Kidney epithelial cell (primary cell): ENCODE measurements at regions not wholly inside any gene's neighbourhood (a gene's known extent, or its start where the extent isn't known, plus 50 kb on each side); places are given as distances from the start of the nearest gene placed in this dataset.

ENCODE experiments used
- DNase-seq: peaks from one replicate; pipeline ENCODE4 v3.0.0-alpha.2; 2010; ENCODE audit warnings: low read depth
- H3K27me3 ChIP-seq: 2 replicates; pipeline ENCODE4 v1.6.0; 2011; ENCODE audit warnings: low read length; ENCODE audit not compliant: control insufficient read depth, insufficient read depth
- H3K36me3 ChIP-seq: 2 replicates; pipeline ENCODE4 v1.5.1; 2011; ENCODE audit warnings: low read length; ENCODE audit not compliant: control insufficient read depth, insufficient read depth
- H3K4me3 ChIP-seq: 2 replicates; pipeline ENCODE4 v1.5.1; 2011; ENCODE audit warnings: low read depth, mild to moderate bottlenecking, control low read depth, low read length
- TF ChIP-seq, protein P1 (sequence below): IDR thresholded peaks from 2 replicates; pipeline ENCODE4 v1.5.1; 2011; ENCODE audit warnings: mild to moderate bottlenecking, moderate library complexity, low read length, control low read depth, inconsistent platforms; ENCODE audit not compliant: insufficient read depth, poor library complexity, severe bottlenecking

- no peaks in the 10 kb centered on the region for H3K36me3 ChIP-seq
- TF ChIP-seq, protein P1, sequence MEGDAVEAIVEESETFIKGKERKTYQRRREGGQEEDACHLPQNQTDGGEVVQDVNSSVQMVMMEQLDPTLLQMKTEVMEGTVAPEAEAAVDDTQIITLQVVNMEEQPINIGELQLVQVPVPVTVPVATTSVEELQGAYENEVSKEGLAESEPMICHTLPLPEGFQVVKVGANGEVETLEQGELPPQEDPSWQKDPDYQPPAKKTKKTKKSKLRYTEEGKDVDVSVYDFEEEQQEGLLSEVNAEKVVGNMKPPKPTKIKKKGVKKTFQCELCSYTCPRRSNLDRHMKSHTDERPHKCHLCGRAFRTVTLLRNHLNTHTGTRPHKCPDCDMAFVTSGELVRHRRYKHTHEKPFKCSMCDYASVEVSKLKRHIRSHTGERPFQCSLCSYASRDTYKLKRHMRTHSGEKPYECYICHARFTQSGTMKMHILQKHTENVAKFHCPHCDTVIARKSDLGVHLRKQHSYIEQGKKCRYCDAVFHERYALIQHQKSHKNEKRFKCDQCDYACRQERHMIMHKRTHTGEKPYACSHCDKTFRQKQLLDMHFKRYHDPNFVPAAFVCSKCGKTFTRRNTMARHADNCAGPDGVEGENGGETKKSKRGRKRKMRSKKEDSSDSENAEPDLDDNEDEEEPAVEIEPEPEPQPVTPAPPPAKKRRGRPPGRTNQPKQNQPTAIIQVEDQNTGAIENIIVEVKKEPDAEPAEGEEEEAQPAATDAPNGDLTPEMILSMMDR, result no peak
- no peak overlapping the region for H3K4me3 ChIP-seq
- DNase-seq, result peak; percentile 65
- H3K27me3 ChIP-seq, result no peaks in the 10 kb centered on the region
Observed at GRCh38 chr10:118504467-118505205, 90.8 kb downstream of the PRLHR start.

DNA sequence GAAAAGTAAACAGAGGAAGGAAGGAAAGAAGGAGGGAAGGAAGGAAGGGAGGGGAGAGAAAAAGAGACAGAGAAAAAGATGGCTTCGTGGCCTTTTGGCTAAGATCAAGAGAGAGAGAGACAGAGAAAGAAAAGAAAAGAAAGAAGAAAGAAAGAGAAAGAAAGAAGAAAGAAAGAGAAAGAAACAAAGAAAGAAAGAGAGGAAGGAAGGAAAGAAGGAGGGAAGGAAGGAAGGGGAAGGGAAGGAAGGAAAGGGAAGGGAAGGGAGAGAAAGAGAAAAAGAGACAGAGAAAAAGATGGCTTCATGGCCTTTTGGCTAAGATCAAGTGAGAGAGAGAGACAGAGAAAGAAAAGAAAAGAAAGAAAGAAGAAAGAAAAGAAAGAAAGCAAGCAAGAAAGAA is 91.4 kb downstream of the PRLHR start:
- Histone ChIP-seq H3K36me3 (no peaks in the 10 kb centered on the region), H3K27me3 (no peaks in the 10 kb centered on the region), H3K4me3 (no peak overlapping the region)
- no peak for DNase-seq
- TF ChIP-seq, protein P1, result no peak

- no peak overlapping the region for H3K4me3 ChIP-seq
- TF ChIP-seq, protein P1, result no peak
- H3K36me3 ChIP-seq, result no peaks in the 10 kb centered on the region
- DNase-seq, result no peak
- H3K27me3 ChIP-seq, result no peaks in the 10 kb centered on the region
Observed at GRCh38 chr10:118503192-118503591, 92.3 kb downstream of the PRLHR start.

DNA sequence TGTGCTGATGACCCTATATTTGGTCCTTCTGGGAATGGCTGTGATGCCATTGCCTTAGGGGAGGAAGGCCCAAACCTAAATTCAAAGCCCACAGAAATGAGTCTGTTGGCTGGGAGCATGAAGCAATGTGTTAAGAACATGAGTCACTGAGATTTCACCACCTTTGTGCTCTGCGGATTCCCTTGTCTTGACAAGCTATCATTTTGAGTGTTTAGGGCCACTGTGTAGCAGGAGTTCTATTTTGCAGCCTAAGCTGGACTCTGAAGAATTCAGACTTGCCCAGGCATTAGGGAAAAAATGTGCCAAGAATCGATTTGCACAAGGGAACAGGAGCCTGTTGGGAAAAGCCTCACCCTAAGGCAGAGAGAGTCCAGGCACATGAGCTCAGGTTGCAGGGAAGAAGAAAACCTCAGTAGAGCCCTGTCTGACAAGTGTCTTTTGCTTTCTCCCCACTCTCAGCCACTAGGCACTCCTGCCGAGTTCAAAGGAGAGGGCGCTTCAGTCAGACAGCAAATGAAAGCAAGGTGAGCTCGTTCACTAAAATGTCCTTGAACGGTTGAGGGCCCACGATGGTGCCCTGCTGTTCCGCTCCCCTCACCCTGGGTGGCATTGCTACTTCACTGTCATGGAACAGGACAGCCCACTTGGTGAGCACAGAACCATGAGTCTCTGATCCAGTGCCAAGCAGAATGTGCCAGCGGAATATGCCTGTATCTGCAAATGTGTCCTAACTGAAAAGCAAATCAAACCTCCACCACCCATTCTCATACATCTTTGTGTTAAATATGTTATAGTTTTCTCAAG is 93.6 kb downstream of the PRLHR start:
- H3K36me3 ChIP-seq, result no peaks in the 10 kb centered on the region
- no peak overlapping the region for H3K4me3 ChIP-seq
- DNase-seq, result peak; percentile 43
- H3K27me3 ChIP-seq, result no peaks in the 10 kb centered on the region
- TF ChIP-seq, protein P1, result no peak

- no peak overlapping the region for H3K4me3 ChIP-seq
- no peak for DNase-seq
- TF ChIP-seq, protein P1, result no peak
Observed at GRCh38 chr10:118501171-118501570, 94.3 kb downstream of the PRLHR start.

More at GRCh38 chr10:118501171-118501570, 94.3 kb downstream of the PRLHR start:
- Histone ChIP-seq H3K27me3 (no peaks in the 10 kb centered on the region), H3K36me3 (no peaks in the 10 kb centered on the region)
